CD4-positive, alpha-beta T cell (primary cell): ENCODE measurements at regions not wholly inside any gene's neighbourhood (a gene's known extent, or its start where the extent isn't known, plus 50 kb on each side); places are given as distances from the start of the nearest gene placed in this dataset.

Experiments
- ATAC-seq: fragments of 200-7000 bp; cut with Tn5 transposase; one replicate; pipeline ENCODE4 v1.10.0; 2022; ENCODE audit warnings: mild to moderate bottlenecking; ENCODE audit not compliant: poor library complexity
- CTCF ChIA-PET: fragments of 350-600 bp; sonication (Branson Sonifier 250); formaldehyde crosslinking; loops from one replicate; lab custom pipeline; 2021; ENCODE audit warnings: antibody characterized with exemption, inconsistent platforms; lab: Charles Lee
- POLR2A ChIA-PET: fragments of 350-600 bp; sonication (Branson Sonifier 250); formaldehyde crosslinking; loops from one replicate; lab custom pipeline; 2021; ENCODE audit warnings: antibody characterized with exemption, inconsistent platforms; lab: Charles Lee
- DNase-seq, 14 experiments: peaks; one replicate each; pipeline ENCODE4 v3.0.0-alpha.2; 2013 to 2020; ENCODE audit warnings: mixed read lengths in 2 of 14
- H3K27ac ChIP-seq, 2 donors: one replicate each; pipeline versions ENCODE4 v1.5.1 to v1.7.0; 2013; ENCODE audit warnings: low read length in 2 of 2, low read depth in 1 of 2, mild to moderate bottlenecking in 1 of 2
- H3K27me3 ChIP-seq, 2 experiments: 1 replicate in 1 of 2; 2 replicates in 1 of 2; pipeline versions ENCODE4 v1.6.1 to v1.7.0; 2013; ENCODE audit warnings: low read length in 2 of 2, control low read depth in 1 of 2, mild to moderate bottlenecking in 1 of 2, moderate library complexity in 1 of 2; ENCODE audit not compliant: insufficient read depth in 2 of 2, control insufficient read depth in 1 of 2
- H3K36me3 ChIP-seq: one replicate; pipeline ENCODE4 v1.6.1; 2013; ENCODE audit warnings: low read length, control low read depth; ENCODE audit not compliant: insufficient read depth
- H3K4me1 ChIP-seq: one replicate; pipeline ENCODE4 v1.6.1; 2013; ENCODE audit warnings: low read length, control low read depth; ENCODE audit not compliant: insufficient read depth
- H3K4me3 ChIP-seq: one replicate; pipeline ENCODE4 v1.5.1; 2013; ENCODE audit warnings: mild to moderate bottlenecking, low read length, moderate library complexity
- H3K9me3 ChIP-seq, 2 experiments: 1 replicate in 1 of 2; 2 replicates in 1 of 2; pipeline versions ENCODE4 v1.6.1 to v1.7.0; 2013; ENCODE audit warnings: low read length in 2 of 2, mild to moderate bottlenecking in 2 of 2, control low read depth in 1 of 2, moderate library complexity in 1 of 2; ENCODE audit not compliant: control insufficient read depth in 1 of 2, insufficient read depth in 1 of 2
- H3K27ac Mint-ChIP-seq: one replicate; pipeline ENCODE4 v1.8.0; 2020; ENCODE audit warnings: mixed read lengths
- H3K27me3 Mint-ChIP-seq: one replicate; pipeline ENCODE4 v1.8.0; 2021; ENCODE audit warnings: mixed read lengths
- H3K36me3 Mint-ChIP-seq: one replicate; pipeline ENCODE4 v1.8.0; 2021; ENCODE audit warnings: low read depth, mixed read lengths
- H3K4me1 Mint-ChIP-seq: one replicate; pipeline ENCODE4 v1.8.0; 2021; ENCODE audit warnings: low read depth, mixed read lengths
- H3K4me3 Mint-ChIP-seq: one replicate; pipeline ENCODE4 v1.8.0; 2020; ENCODE audit warnings: mild to moderate bottlenecking, mixed read lengths
- H3K9me3 Mint-ChIP-seq: one replicate; pipeline ENCODE4 v1.8.0; 2020; ENCODE audit warnings: mixed read lengths
- CTCF ChIP-seq: fragments of 200-600 bp; IDR thresholded peaks from one replicate; pipeline ENCODE4 v1.8.0; 2022; ENCODE audit warnings: antibody characterized with exemption, mild to moderate bottlenecking
- intact Hi-C, 2 experiments: fragments of 100-400 bp; cut with DNase I in 1 of 2; cut with micrococcal nuclease in 1 of 2; formaldehyde crosslinking; loops; one replicate each; pipeline versions ENCODE4 v1.15.1 to v1.9.0; 2023 to 2025; cut with DNase I, micrococcal nuclease

DNA sequence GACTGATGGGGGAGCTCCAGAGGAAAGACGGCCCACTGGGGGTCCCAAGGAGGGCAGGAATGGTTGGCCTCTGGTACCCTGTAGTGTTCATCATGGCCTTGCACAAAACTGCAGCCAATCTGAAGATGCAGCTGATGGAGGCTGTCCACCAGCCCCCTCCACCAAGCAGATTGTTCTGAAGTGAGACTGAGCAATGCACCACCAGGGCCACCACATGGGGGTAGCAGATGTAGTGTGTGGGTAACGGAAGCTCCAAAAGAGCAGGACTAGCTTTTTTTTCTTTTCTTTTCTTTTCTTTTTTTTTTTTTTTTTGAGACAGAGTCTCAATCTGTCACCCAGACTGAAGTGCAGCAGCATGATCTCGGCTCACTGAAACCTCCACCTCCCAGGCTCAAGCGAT is 181.0 kb upstream of the MYLIP start:
- no peaks in the 10 kb centered on the region for H3K36me3 Mint-ChIP-seq
- Histone ChIP-seq H3K4me3 (no peak overlapping the region), H3K27ac (no peak overlapping the region), H3K27me3 (no peaks in the 10 kb centered on the region), H3K4me1 (no peaks in the 10 kb centered on the region), H3K9me3 (peaks cover 0 to 3% of the 10 kb centered on the region in 2 experiments), H3K36me3 (no peaks in the 10 kb centered on the region)
- no peak overlapping the region for H3K4me3 Mint-ChIP-seq
- H3K27ac Mint-ChIP-seq = no peak overlapping the region
- POLR2A ChIA-PET = no interaction called here
- H3K4me1 Mint-ChIP-seq = no peaks in the 10 kb centered on the region
- TF ChIP-seq CTCF = no peak
- H3K27me3 Mint-ChIP-seq = no peaks in the 10 kb centered on the region
- intact Hi-C loops = no loop called here
- peaks cover 2% of the 10 kb centered on the region for H3K9me3 Mint-ChIP-seq
- ATAC-seq (no peak), DNase-seq (no peak)
- CTCF ChIA-PET = no interaction called here

GRCh38 chr6:15947436-15947835 is 181.4 kb upstream of the MYLIP start:
- Mint-ChIP-seq H3K27ac (no peak overlapping the region), H3K9me3 (peaks cover under 1% of the 10 kb centered on the region), H3K4me1 (no peaks in the 10 kb centered on the region), H3K27me3 (no peaks in the 10 kb centered on the region), H3K36me3 (no peaks in the 10 kb centered on the region), H3K4me3 (no peak overlapping the region)
- no peaks in the 10 kb centered on the region for H3K36me3 ChIP-seq
- DNase-seq (no peak), ATAC-seq (no peak)
- POLR2A ChIA-PET = no interaction called here
- CTCF ChIA-PET = no interaction called here
- intact Hi-C loops = no loop called here
- TF ChIP-seq CTCF = no peak
- H3K4me3 ChIP-seq = no peak overlapping the region
- no peak overlapping the region for H3K27ac ChIP-seq
- H3K4me1 ChIP-seq = no peaks in the 10 kb centered on the region
- H3K9me3 ChIP-seq = peaks cover 0 to 3% of the 10 kb centered on the region in 2 experiments
- no peaks in the 10 kb centered on the region for H3K27me3 ChIP-seq

GRCh38 chr6:15946701-15947385 is 182.0 kb upstream of the MYLIP start:
- no peak overlapping the region for H3K27ac ChIP-seq
- H3K27me3 ChIP-seq = no peaks in the 10 kb centered on the region
- no peak for ATAC-seq
- H3K36me3 ChIP-seq = no peaks in the 10 kb centered on the region
- peaks cover 0 to 3% of the 10 kb centered on the region in 2 experiments for H3K9me3 ChIP-seq
- Mint-ChIP-seq H3K9me3 (no peaks in the 10 kb centered on the region), H3K36me3 (no peaks in the 10 kb centered on the region), H3K4me1 (no peaks in the 10 kb centered on the region), H3K27ac (no peak overlapping the region), H3K4me3 (no peak overlapping the region), H3K27me3 (no peaks in the 10 kb centered on the region)
- CTCF ChIA-PET = no interaction called here
- no peak for DNase-seq
- intact Hi-C loops = no loop called here
- H3K4me1 ChIP-seq = no peaks in the 10 kb centered on the region
- H3K4me3 ChIP-seq = no peak overlapping the region
- TF ChIP-seq CTCF = no peak
- POLR2A ChIA-PET = no interaction called here
